NCI-H1417 treated with DMSO at 0.1 percent for 48 hours (cell line): ENCODE measurements at regions not wholly inside any gene's neighbourhood (a gene's known extent, or its start where the extent isn't known, plus 50 kb on each side); places are given as distances from the start of the nearest gene placed in this dataset.
A peak's percentile ranks its signal among the peaks of the same experiment; 100 is the strongest.

Experiments
- DNase-seq: peaks from one replicate; lab custom pipeline; 2025; lab: John Stamatoyannopoulos, UW

DNA sequence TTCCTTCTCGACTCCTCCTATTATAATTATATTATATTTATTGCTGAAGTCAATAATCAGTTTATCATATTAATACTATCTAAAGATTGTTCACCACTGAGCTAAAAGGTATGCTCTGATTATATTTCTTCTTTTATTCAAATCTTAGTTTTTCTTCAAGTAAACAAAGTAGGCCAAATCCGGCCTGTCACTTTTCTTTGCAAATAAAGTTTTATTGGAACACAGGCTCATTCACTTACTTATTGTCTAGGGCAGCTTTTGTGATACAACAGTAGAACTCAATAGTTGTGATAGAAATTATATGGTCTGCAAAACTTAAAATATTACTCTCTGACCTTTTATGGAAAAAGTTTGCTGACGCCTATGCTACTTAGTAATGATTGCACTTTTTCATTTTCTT, 92.4 kb upstream of the DNAJC19 start:
- DNase-seq, result no peak

DNA sequence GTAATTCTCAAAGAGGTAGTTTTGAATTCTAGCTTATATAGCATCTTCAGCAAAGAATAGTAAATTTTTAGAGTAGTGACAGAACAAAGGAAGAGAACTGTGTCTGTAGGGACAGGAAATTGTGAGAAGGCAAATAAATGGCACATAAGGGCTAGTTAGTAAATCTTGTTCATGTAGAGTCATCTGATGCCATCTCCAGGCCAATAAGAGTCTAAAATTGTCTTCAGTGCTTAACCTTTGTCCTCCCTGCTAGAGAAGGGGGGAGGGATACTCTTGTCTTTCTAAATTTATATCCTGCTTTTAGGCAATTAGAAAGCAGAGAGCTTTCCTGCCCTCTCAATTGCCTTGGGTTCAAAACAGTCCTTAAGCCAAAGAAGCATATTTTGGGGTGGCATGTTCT, 87.0 kb upstream of the DNAJC19 start:
- peak; percentile 8 for DNase-seq

DNA sequence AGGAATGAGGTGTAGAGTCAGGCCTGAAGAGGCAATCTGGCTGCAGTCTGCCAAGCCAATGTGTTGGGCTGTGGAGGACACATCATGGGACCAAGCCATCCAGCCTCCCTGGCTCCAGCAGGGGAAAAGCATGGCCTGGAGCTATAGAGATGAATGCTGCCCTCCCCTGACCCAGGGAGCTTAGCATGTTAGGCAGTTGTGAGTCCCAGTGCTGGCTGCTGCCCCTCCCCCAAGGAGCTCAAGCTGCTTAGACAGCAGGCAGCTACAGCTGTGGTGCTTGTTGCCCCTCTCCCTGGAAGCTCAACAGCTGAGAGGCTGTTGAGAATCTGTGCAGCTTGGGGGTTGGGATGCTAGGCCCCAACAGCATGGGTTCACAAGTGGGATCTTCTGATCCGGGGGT, 85.6 kb upstream of the DNAJC19 start:
- DNase-seq, result no peak

DNA sequence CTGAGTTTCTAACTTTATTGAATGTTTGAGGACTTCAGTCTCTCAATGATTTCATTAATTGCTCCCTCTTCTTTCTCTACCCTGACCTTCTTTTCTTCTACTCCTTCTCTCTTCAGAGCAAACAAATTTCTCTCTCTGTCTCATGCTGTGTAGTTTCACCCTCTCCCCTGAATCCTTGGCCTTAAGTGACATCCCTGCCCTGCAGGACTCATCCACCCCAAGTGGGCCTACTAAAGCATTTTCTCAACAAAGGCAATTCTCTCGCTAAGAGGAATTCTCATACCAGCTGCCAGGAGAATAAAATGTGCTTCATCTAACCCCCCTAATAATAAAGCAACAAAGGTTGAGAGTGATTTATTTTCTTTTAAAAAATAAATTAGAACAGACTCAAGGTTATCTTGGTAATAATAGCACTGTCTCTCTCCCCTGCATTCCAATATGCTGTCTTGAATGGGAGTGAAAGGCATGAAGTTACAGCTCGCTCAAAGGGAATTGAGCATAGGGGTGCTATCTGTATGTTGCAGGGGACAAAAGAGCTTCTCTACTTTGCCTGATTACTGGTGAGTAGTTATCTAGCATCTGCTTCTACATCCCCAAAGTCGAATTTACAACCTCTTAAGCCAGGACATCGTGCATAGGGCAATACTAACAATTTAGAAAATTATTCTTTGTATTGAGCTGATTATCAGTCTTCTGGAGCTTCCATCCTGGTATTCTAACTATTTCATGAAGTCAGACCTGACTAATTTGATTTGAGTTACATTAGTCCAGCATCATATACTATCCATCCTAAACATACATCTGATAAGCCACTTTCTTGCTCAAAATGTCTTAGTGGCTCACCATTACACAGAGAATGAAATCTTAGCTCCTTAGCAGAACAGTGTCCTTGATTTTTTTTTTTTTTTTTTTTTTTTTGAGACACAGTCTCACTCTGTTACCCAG, 76.9 kb upstream of the DNAJC19 start:
- no peak for DNase-seq

DNA sequence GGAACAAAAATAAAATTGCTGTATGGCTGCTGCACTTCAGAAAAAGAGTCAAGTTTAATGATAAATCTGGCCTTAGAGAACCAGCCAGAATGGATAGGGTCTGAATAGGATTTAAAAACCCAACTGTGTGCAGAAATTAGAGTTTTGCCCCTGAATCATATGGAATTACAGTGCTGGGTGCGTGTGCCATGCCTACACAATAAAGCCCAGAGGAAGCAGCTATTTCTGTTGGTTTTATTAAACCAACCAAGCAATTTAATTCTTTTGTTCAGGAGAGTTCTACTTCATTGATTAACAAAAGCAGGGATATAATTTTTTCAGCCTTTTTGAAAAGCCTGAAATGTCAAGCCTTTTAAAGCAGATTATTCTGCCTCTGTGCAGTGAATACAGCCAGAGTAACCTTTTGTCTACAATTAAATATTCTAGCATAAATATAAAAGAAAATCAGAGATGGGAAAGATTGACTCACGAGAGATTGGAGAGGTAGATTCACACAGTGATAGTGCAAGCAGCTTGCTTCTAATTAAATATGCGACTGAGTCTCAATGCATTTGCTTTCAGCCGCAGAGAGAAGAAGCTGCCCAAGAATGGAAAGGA, 66.7 kb upstream of the DNAJC19 start:
- DNase-seq, result peak; percentile 1

DNA sequence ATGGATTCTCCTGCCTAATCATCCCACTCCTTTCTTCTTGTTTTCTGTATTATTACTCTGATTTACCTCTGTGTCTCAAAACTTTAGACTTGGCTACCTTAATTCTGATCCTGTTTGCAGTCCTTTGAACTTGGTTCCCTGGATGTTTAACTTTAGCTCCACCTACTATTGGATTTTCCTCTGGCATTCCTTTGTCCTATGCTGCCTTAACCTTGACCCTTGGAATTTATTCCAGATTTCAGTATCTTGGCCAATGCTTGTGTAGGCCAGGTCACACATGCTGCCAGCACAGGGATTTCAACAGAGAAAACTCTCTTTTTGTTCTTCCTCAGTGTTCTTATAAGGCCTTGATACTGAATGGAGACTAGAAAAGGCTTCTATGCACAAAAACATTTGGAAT, 65.0 kb upstream of the DNAJC19 start:
- no peak for DNase-seq

DNA sequence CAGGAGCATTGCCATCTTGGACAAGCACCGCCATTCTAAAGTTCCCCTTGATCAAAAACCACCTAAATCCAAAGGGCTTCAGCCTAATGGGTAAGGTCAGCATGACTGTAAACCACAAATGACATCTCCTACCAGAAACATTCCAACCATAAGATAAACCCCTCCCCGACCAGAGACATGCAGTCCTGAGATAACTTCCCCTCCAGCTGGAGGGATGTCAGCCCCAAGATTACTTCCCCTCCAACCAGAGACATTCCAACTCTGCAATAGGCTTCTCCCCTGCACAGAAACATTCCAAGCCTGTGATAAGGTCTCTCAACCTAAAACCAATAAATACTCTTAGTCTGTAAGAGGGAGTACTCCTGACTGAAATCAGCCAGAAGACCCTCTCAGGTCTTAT, 62.7 kb upstream of the DNAJC19 start:
- DNase-seq, result no peak

DNA sequence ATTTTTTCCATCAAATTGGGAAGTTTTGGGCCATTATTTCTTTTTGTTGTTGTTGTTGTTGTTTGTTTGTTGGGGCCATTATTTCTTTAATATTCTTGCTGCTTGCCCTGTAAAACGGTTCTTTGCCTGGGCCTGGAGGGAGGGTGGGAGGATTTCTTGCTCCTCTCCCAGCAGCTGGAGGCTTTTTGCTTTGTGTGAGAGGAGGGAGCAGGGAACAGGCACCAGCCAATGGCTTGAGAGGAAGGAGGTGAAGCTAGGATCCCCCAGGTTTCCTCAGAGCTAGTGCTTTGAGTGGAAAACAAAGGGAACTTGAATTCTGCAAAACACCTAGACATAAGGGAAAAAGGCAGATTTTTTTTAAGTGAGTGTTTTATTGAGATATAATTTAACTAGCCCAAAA, 61.2 kb upstream of the DNAJC19 start:
- DNase-seq, result no peak

DNA sequence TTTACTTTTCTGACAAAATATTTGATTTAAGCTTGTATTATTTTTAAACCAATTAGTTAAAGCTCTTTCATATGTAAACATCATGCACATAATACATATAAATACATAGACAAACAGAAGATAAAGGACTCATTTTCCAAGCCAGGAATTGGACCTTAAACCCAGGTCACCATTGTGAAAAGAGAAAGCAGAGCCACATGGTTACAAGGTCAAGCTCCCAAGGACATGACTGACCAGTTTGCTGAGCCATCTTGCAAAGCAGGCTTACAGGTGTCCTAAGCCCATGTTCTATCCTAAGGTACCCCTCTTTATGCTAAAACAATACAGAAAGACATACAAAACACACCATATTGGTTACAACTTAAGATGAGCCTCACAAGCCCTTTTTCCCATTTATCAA, 50.5 kb upstream of the DNAJC19 start:
- no peak for DNase-seq
